ENCODE measurements at regions not wholly inside any gene's neighbourhood (a gene's known extent, or its start where the extent isn't known, plus 50 kb on each side); places are given as distances from the start of the nearest gene placed in this dataset.

GRCh38 chr4:122010610-122011009 lies 58.8 kb upstream of the TRPC3 start:
- Histone ChIP-seq H3K27ac (no peak overlapping the region), H3K4me3 (ENCODE audit: low read depth in 1 of 2, low read length in 1 of 2) (no peak overlapping the region), H3K27me3 (peaks cover 12% of the 10 kb centered on the region), H3K9me3 (no peaks in the 10 kb centered on the region), H3K4me1 (ENCODE audit: control insufficient read depth in 1 of 2, insufficient read depth in 1 of 2, low read depth in 1 of 2, low read length in 1 of 2) (no peaks in the 10 kb centered on the region), H3K36me3 (no peaks in the 10 kb centered on the region)
- no peak for TF ChIP-seq CTCF (IDR thresholded peaks at IDR 0.05)

DNA sequence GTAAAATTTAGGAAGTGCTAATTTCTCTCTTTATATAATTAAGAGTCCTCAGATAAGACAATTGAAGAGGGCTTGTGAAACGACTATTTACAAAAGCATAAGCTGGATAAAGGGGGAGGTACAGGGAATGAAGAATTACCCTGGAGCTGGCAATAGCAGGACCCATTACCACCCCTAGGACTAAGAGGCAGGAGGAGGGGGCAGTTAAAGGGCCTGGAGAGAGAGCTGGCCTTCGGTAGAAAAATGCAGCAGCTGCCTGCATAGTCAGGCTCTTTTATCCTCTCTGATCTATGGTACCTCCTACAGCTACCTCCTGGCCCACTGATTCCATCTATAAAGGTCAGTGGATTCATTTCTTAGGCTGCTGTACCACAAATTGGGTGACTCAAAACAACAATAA lies 57.7 kb upstream of the TRPC3 start:
- H3K36me3 ChIP-seq = no peaks in the 10 kb centered on the region
- TF ChIP-seq CTCF (IDR thresholded peaks at IDR 0.05) = no peak

DNA sequence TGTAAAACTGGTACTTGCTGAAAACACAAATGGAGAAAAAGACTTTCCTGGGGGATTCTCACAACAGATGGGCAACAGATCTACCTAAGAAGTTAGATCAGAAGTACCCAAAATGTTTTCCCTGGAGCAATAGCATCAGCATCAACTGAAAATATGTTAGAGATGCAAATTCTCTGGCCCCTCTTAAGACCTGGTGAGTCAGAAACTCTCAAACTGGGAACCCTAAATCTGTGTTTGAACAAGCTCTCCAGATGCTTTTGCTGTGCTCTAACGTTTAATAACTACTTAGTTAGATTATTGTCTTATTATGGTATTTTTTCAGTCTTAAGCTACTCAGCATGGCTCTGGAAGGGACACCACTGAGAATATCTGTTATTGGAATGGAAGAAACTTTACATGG lies 55.2 kb upstream of the TRPC3 start:
- H3K36me3 ChIP-seq = no peaks in the 10 kb centered on the region
- H3K27ac ChIP-seq = no peak overlapping the region
- no peak overlapping the region for H3K4me3 ChIP-seq (ENCODE audit: low read depth in 1 of 2, low read length in 1 of 2)
- no peaks in the 10 kb centered on the region for H3K9me3 ChIP-seq
- no peak for TF ChIP-seq CTCF (IDR thresholded peaks at IDR 0.05)
- no peaks in the 10 kb centered on the region for H3K4me1 ChIP-seq (ENCODE audit: control insufficient read depth in 1 of 2, insufficient read depth in 1 of 2, low read depth in 1 of 2, low read length in 1 of 2)
- peaks cover 27% of the 10 kb centered on the region for H3K27me3 ChIP-seq

More for the DNA sequence above, 57.7 kb upstream of the TRPC3 start:
- Histone ChIP-seq H3K27ac (no peak overlapping the region), H3K27me3 (peaks cover 17% of the 10 kb centered on the region), H3K4me1 (ENCODE audit: control insufficient read depth in 1 of 2, insufficient read depth in 1 of 2, low read depth in 1 of 2, low read length in 1 of 2) (no peaks in the 10 kb centered on the region), H3K9me3 (no peaks in the 10 kb centered on the region), H3K4me3 (ENCODE audit: low read depth in 1 of 2, low read length in 1 of 2) (no peak overlapping the region)

GRCh38 chr4:122005064-122005755 lies 53.4 kb upstream of the TRPC3 start:
- Histone ChIP-seq H3K9me3 (no peaks in the 10 kb centered on the region), H3K36me3 (no peaks in the 10 kb centered on the region), H3K27me3 (peaks cover 39% of the 10 kb centered on the region), H3K4me1 (ENCODE audit: control insufficient read depth in 1 of 2, insufficient read depth in 1 of 2, low read depth in 1 of 2, low read length in 1 of 2) (no peaks in the 10 kb centered on the region), H3K27ac (no peak overlapping the region), H3K4me3 (ENCODE audit: low read depth in 1 of 2, low read length in 1 of 2) (no peak overlapping the region)
- no peak for TF ChIP-seq CTCF (IDR thresholded peaks at IDR 0.05)

GRCh38 chr4:122003335-122003734 lies 51.5 kb upstream of the TRPC3 start:
- H3K4me1 ChIP-seq (ENCODE audit: control insufficient read depth in 1 of 2, insufficient read depth in 1 of 2, low read depth in 1 of 2, low read length in 1 of 2) = no peaks in the 10 kb centered on the region
- H3K9me3 ChIP-seq = no peaks in the 10 kb centered on the region
- no peak for TF ChIP-seq CTCF (IDR thresholded peaks at IDR 0.05)

More at GRCh38 chr4:122003335-122003734, 51.5 kb upstream of the TRPC3 start:
- Histone ChIP-seq H3K27ac (no peak overlapping the region), H3K4me3 (ENCODE audit: low read depth in 1 of 2, low read length in 1 of 2) (no peak overlapping the region), H3K36me3 (no peaks in the 10 kb centered on the region), H3K27me3 (peaks cover 57% of the 10 kb centered on the region)
